H1 (cell line): ENCODE measurements at regions not wholly inside any gene's neighbourhood (a gene's known extent, or its start where the extent isn't known, plus 50 kb on each side); places are given as distances from the start of the nearest gene placed in this dataset.

ENCODE experiments used
- CTCF ChIA-PET: fragments of 300-600 bp; sonication (Branson Sonifier 250); formaldehyde crosslinking; loops from one replicate; lab custom pipeline; 2021; ENCODE audit not compliant: partially characterized antibody; lab: Charles Lee
- POLR2A ChIA-PET: fragments of 300-600 bp; sonication (Branson Sonifier 250); formaldehyde crosslinking; loops from one replicate; lab custom pipeline; 2021; ENCODE audit warnings: inconsistent platforms; ENCODE audit not compliant: partially characterized antibody; lab: Charles Lee
- DNase-seq, 2 experiments: peaks; one replicate each; pipeline versions ENCODE4 v3.0.0 to v3.0.0-alpha.2; 2010 to 2022; ENCODE audit warnings: low spot score in 2 of 2, low read depth in 1 of 2, mixed read lengths in 1 of 2
- FAIRE-seq: peaks from 2 replicates; lab custom pipeline; 2011; peaks lifted over from hg19 to GRCh38; lab: Jason Lieb, UNC
- H2AFZ ChIP-seq: 2 replicates; pipeline ENCODE4 v1.8.1; 2012; ENCODE audit warnings: low read length, inconsistent platforms
- H2AK5ac ChIP-seq: 2 replicates; pipeline ENCODE4 v1.6.1; 2013; ENCODE audit warnings: low read depth, low read length
- H2BK120ac ChIP-seq: replicated peaks from 2 replicates; pipeline ENCODE3; 2013; ENCODE audit warnings: low read depth, low read length, inconsistent platforms
- H2BK12ac ChIP-seq: 2 replicates; pipeline ENCODE4 v1.6.1; 2013; ENCODE audit warnings: low read depth, low read length
- H2BK15ac ChIP-seq: 2 replicates; pipeline ENCODE4 v1.6.1; 2013; ENCODE audit warnings: low read length
- H2BK20ac ChIP-seq: 2 replicates; pipeline ENCODE4 v1.6.1; 2013; ENCODE audit warnings: low read length
- H2BK5ac ChIP-seq: 2 replicates; pipeline ENCODE4 v1.6.1; 2013; ENCODE audit warnings: low read depth, low read length
- H3K14ac ChIP-seq: 2 replicates; pipeline ENCODE4 v1.6.1; 2013; ENCODE audit warnings: inconsistent platforms; ENCODE audit not compliant: insufficient read length
- H3K18ac ChIP-seq: 2 replicates; pipeline ENCODE4 v1.6.1; 2013; ENCODE audit warnings: low read length; ENCODE audit errors: extremely low read depth
- H3K23ac ChIP-seq: 2 replicates; pipeline ENCODE4 v1.6.1; 2013; ENCODE audit warnings: inconsistent platforms; ENCODE audit not compliant: insufficient read length
- H3K23me2 ChIP-seq: 2 replicates; pipeline ENCODE4 v1.6.1; 2013; ENCODE audit warnings: low read depth, low read length
- H3K27ac ChIP-seq: 2 replicates; pipeline ENCODE4 v1.6.1; 2011; ENCODE audit warnings: low read depth, low read length, inconsistent platforms
- H3K27me3 ChIP-seq, 4 experiments: replicated peaks in 1 of 4; 1 replicate in 1 of 4; 2 replicates in 3 of 4; pipeline versions ENCODE4 v1.6.1 to v1.8.1; 2011 to 2013; ENCODE audit warnings: low read length in 3 of 4, mild to moderate bottlenecking in 3 of 4, inconsistent platforms in 2 of 4, mixed read lengths in 2 of 4, moderate library complexity in 1 of 4; ENCODE audit not compliant: control insufficient read depth in 3 of 4, insufficient read depth in 3 of 4; ENCODE audit errors: extremely low read depth in 1 of 4
- H3K36me3 ChIP-seq, 4 experiments: 2 replicates each; pipeline versions ENCODE4 v1.6.1 to v1.8.1; 2011 to 2013; ENCODE audit warnings: mild to moderate bottlenecking in 4 of 4, low read length in 3 of 4, moderate library complexity in 2 of 4, control low read depth in 1 of 4, inconsistent platforms in 1 of 4; ENCODE audit not compliant: insufficient read depth in 4 of 4, control insufficient read depth in 2 of 4
- H3K4ac ChIP-seq: replicated peaks from 2 replicates; pipeline ENCODE3; 2013; ENCODE audit warnings: low read length, low read depth, mixed read lengths, inconsistent platforms; ENCODE audit not compliant: insufficient read length
- H3K4me1 ChIP-seq, 4 experiments: replicated peaks in 1 of 4; 1 replicate in 1 of 4; 2 replicates in 3 of 4; pipeline versions ENCODE4 v1.6.1 to v1.8.1; 2011 to 2013; ENCODE audit warnings: low read length in 3 of 4, inconsistent platforms in 2 of 4, mixed read lengths in 1 of 4; ENCODE audit not compliant: insufficient read depth in 4 of 4, control insufficient read depth in 3 of 4
- H3K4me2 ChIP-seq, 2 experiments: 2 replicates each; pipeline versions ENCODE4 v1.6.1 to v1.8.1; 2011 to 2013; ENCODE audit warnings: low read depth in 2 of 2, low read length in 2 of 2, control low read depth in 1 of 2, inconsistent platforms in 1 of 2, mild to moderate bottlenecking in 1 of 2; ENCODE audit not compliant: insufficient read depth in 1 of 2
- H3K4me3 ChIP-seq, 4 experiments: fragments of 200-600, 300-600 bp in 1 of 4; sonication (generic), shearing (Covaris generic), sonication (Bioruptor Twin) in 1 of 4; 2 replicates each; pipeline versions ENCODE4 v1.5.1 to v1.8.1; 2011 to 2016; ENCODE audit warnings: low read length in 4 of 4, low read depth in 3 of 4, control low read depth in 2 of 4, inconsistent platforms in 2 of 4, mild to moderate bottlenecking in 2 of 4, mixed read lengths in 1 of 4, moderate library complexity in 1 of 4; ENCODE audit not compliant: insufficient read depth in 2 of 4; ENCODE audit errors: extremely low read depth in 1 of 4
- H3K56ac ChIP-seq: replicated peaks from 2 replicates; pipeline ENCODE3; 2013; ENCODE audit warnings: low read depth, mild to moderate bottlenecking, mixed read lengths, low read length, inconsistent platforms; ENCODE audit not compliant: insufficient read length
- H3K79me1 ChIP-seq: 2 replicates; pipeline ENCODE4 v1.6.1; 2013; ENCODE audit warnings: low read depth, low read length, control low read depth
- H3K79me2 ChIP-seq, 2 experiments: 2 replicates each; pipeline versions ENCODE4 v1.6.1 to v1.8.1; 2012 to 2013; ENCODE audit warnings: low read length in 2 of 2, mild to moderate bottlenecking in 2 of 2, inconsistent platforms in 1 of 2; ENCODE audit not compliant: insufficient read depth in 2 of 2, control insufficient read depth in 1 of 2
- H3K9ac ChIP-seq, 4 experiments: replicated peaks in 1 of 4; 1 replicate in 1 of 4; 2 replicates in 3 of 4; pipeline versions ENCODE4 v1.6.1 to v1.8.1; 2011 to 2013; ENCODE audit warnings: low read depth in 3 of 4, low read length in 3 of 4, control low read depth in 2 of 4, mild to moderate bottlenecking in 2 of 4, moderate library complexity in 2 of 4, inconsistent platforms in 1 of 4; ENCODE audit errors: extremely low read depth in 1 of 4
- H3K9me3 ChIP-seq, 2 experiments: 2 replicates each; pipeline versions ENCODE4 v1.6.1 to v1.8.1; 2012 to 2013; ENCODE audit warnings: mild to moderate bottlenecking in 2 of 2, moderate library complexity in 2 of 2, control low read depth in 1 of 2, inconsistent platforms in 1 of 2, low read depth in 1 of 2, low read length in 1 of 2, mixed read lengths in 1 of 2; ENCODE audit not compliant: insufficient read depth in 2 of 2
- H4K20me1 ChIP-seq, 2 experiments: replicated peaks in 1 of 2; 2 replicates each; pipeline versions ENCODE3 to v1.8.1; 2011 to 2013; ENCODE audit warnings: inconsistent platforms in 2 of 2, low read length in 2 of 2, mild to moderate bottlenecking in 1 of 2; ENCODE audit not compliant: insufficient read depth in 2 of 2, control insufficient read depth in 1 of 2
- H4K5ac ChIP-seq: 2 replicates; pipeline ENCODE4 v1.6.1; 2013; ENCODE audit warnings: low read length, low read depth, mixed read lengths, inconsistent platforms; ENCODE audit not compliant: insufficient read length
- H4K8ac ChIP-seq: 2 replicates; pipeline ENCODE4 v1.8.0; 2013; ENCODE audit warnings: mild to moderate bottlenecking, moderate library complexity, low read length, inconsistent platforms; ENCODE audit not compliant: insufficient read depth; ENCODE audit errors: extremely low read depth
- H4K91ac ChIP-seq: replicated peaks from 2 replicates; pipeline ENCODE3; 2013; ENCODE audit warnings: low read length, mixed read lengths, inconsistent platforms; ENCODE audit not compliant: insufficient read length
- ATF2 ChIP-seq: IDR thresholded peaks from 2 replicates; pipeline ENCODE4 v1.6.1; 2012; ENCODE audit warnings: low read length, inconsistent platforms
- CEBPB ChIP-seq: IDR thresholded peaks from 2 replicates; pipeline ENCODE4 v1.6.1; 2012; ENCODE audit warnings: low read depth, low read length
- CHD2 ChIP-seq: IDR thresholded peaks from 2 replicates; pipeline ENCODE4 v1.6.1; 2012; ENCODE audit warnings: low read length, improper control_type of control experiment
- E2F6 ChIP-seq: IDR thresholded peaks from 2 replicates; pipeline ENCODE4 v1.6.1; 2012; ENCODE audit warnings: inconsistent platforms
- FOSL1 ChIP-seq: IDR thresholded peaks from 2 replicates; pipeline ENCODE4 v1.6.1; 2011; ENCODE audit warnings: mild to moderate bottlenecking, low read depth, low read length, moderate library complexity; ENCODE audit not compliant: insufficient read depth
- MAX ChIP-seq: IDR thresholded peaks from 2 replicates; pipeline ENCODE4 v1.6.1; 2012; ENCODE audit warnings: inconsistent platforms
- RNF2 ChIP-seq: fragments of 200-900, 300-1000 bp; sonication (generic); IDR thresholded peaks from 2 replicates; pipeline ENCODE4 v1.7.1; 2016; ENCODE audit warnings: borderline replicate concordance, low read depth, mild to moderate bottlenecking, antibody characterized with exemption, low read length; ENCODE audit not compliant: poor library complexity, severe bottlenecking; ENCODE audit errors: missing control alignments
- TAF1 ChIP-seq: IDR thresholded peaks from 2 replicates; pipeline ENCODE4 v1.6.1; 2011; ENCODE audit warnings: mild to moderate bottlenecking, low read depth, low read length
- TAF7 ChIP-seq: optimal IDR thresholded peaks from 2 replicates; pipeline ENCODE3; 2011; ENCODE audit warnings: low read depth, mild to moderate bottlenecking, inconsistent platforms, low read length, moderate library complexity, borderline replicate concordance
- TEAD4 ChIP-seq: IDR thresholded peaks from 2 replicates; pipeline ENCODE4 v1.6.1; 2012; ENCODE audit warnings: low read depth, low read length, inconsistent platforms, mixed read lengths
- USF2 ChIP-seq: IDR thresholded peaks from 2 replicates; pipeline ENCODE4 v1.6.1; 2011; ENCODE audit warnings: low read length, improper control_type of control experiment
- WGBS, 2 experiments: shearing (Covaris generic) in 1 of 2; methylation state at CpG; one replicate each; pipeline versions ENCODE4 v1.1.6 to v1.1.7; 2013 to 2015; ENCODE audit warnings: low lambda C conversion rate in 2 of 2, mixed read lengths in 2 of 2, inconsistent platforms in 1 of 2, low coverage in 1 of 2, missing lambda C conversion rate in 1 of 2; ENCODE audit not compliant: insufficient replicate concordance in 2 of 2, insufficient coverage in 1 of 2, insufficient read length in 1 of 2; ENCODE audit errors: extremely low coverage in 1 of 2, missing lambda C conversion rate in 1 of 2; 5-methylcytosine and 5-hydroxymethylcytosine counted together

GRCh38 chr4:19030048-19030447, 1008.5 kb upstream of the LCORL start:
- Histone ChIP-seq H3K18ac (no peak overlapping the region), H2BK20ac (no peak overlapping the region), H3K9me3 (no peaks in the 10 kb centered on the region), H3K4ac (no peak overlapping the region), H2BK12ac (no peak overlapping the region), H2BK15ac (no peak overlapping the region), H3K23me2 (no peaks in the 10 kb centered on the region), H3K4me2 (no peak overlapping the region), H3K56ac (no peak overlapping the region), H3K27me3 (no peaks in the 10 kb centered on the region), H3K23ac (no peak overlapping the region), H2BK120ac (no peak overlapping the region), H4K20me1 (no peaks in the 10 kb centered on the region), H3K36me3 (no peaks in the 10 kb centered on the region), H3K4me3 (no peak overlapping the region), H3K4me1 (0 out of 7 replicates have a peak, but pooled peaks cover 0 to 3% (median 0%) of the 10 kb centered on the region in 4 experiments), H4K5ac (no peak overlapping the region), H2BK5ac (no peak overlapping the region), H3K14ac (no peak overlapping the region), H3K9ac (no peak overlapping the region), H3K27ac (no peak overlapping the region), H3K79me1 (no peaks in the 10 kb centered on the region), H4K8ac (no peak overlapping the region), H4K91ac (no peak overlapping the region), H3K79me2 (no peaks in the 10 kb centered on the region), H2AFZ (peak overlapping the region; percentile 88), H2AK5ac (no peak overlapping the region)
- WGBS, 2 experiments = 74% methylated on average over 2 of the region's 2 CpGs; no CpG with 5 or more reads in 1 of the 2 experiments
- FAIRE-seq (no peak), DNase-seq (no peak)
- CTCF ChIA-PET = no interaction called here
- POLR2A ChIA-PET = no interaction called here
- TF ChIP-seq TAF7 (no peak), RNF2 (no peak), CEBPB (no peak), TAF1 (no peak), CHD2 (no peak), E2F6 (no peak), MAX (no peak), TEAD4 (no peak), FOSL1 (no peak), ATF2 (no peak), USF2 (no peak)
